ENCODE measurements at regions not wholly inside any gene's neighbourhood (a gene's known extent, or its start where the extent isn't known, plus 50 kb on each side); places are given as distances from the start of the nearest gene placed in this dataset.
A peak's percentile ranks its signal among the peaks of the same experiment; 100 is the strongest.

GRCh38 chr5:31029925-31030324 is 163.6 kb upstream of the CDH6 start:
- Histone ChIP-seq H3K9me3 (ENCODE audit: control insufficient read depth, insufficient read depth, low read length) (no peaks in the 10 kb centered on the region), H3K4me1 (ENCODE audit: control insufficient read depth, insufficient read depth, low read length) (no peaks in the 10 kb centered on the region), H3K27ac (ENCODE audit: low read depth, low read length) (no peak overlapping the region), H3K36me3 (ENCODE audit: control insufficient read depth, insufficient read depth, low read length) (no peaks in the 10 kb centered on the region), H3K4me3 (ENCODE audit: low read depth, low read length) (no peak overlapping the region), H3K27me3 (ENCODE audit: control insufficient read depth, insufficient read depth, low read length) (no peaks in the 10 kb centered on the region)
- no peak for DNase-seq (ENCODE audit: low read depth in 4 of 6, low spot score in 6 of 6)
- 97% methylated on average over 8 of the region's 8 CpGs for WGBS (ENCODE audit: insufficient coverage)

- Histone ChIP-seq H3K9me3 (ENCODE audit: control insufficient read depth, insufficient read depth, low read length) (no peaks in the 10 kb centered on the region), H3K4me1 (ENCODE audit: control insufficient read depth, insufficient read depth, low read length) (no peaks in the 10 kb centered on the region), H3K4me3 (ENCODE audit: low read depth, low read length) (no peak overlapping the region), H3K27ac (ENCODE audit: low read depth, low read length) (no peak overlapping the region), H3K36me3 (ENCODE audit: control insufficient read depth, insufficient read depth, low read length) (no peaks in the 10 kb centered on the region), H3K27me3 (ENCODE audit: control insufficient read depth, insufficient read depth, low read length) (no peaks in the 10 kb centered on the region)
- DNase-seq (ENCODE audit: low read depth in 4 of 6, low spot score in 6 of 6): no peak
These were observed 165.8 kb upstream of the CDH6 start for GRCh38 chr5:31027721-31028120.

DNA sequence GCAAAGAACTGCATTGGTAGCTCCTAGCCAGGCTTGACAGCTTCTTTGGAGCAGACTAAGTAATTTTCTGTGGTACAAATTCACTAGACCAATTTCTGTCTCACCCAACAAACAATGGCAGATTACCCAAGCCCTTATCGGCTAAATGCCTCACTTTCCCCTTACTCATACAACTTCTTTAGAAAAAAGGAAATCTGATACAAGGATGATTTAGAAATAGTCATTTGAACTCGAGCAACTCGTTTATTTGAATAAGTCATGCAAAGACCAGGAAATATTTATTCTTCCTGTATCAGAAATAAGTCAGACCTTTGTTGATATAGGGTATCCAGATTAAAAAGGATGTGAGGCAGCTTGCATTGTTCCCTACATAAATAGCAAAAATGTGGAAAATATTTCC is 170.4 kb upstream of the CDH6 start:
- no CpG with 5 or more reads among the region's 3 CpGs for WGBS (ENCODE audit: insufficient coverage)
- H3K36me3 ChIP-seq (ENCODE audit: control insufficient read depth, insufficient read depth, low read length): no peaks in the 10 kb centered on the region
- no peak overlapping the region for H3K4me3 ChIP-seq (ENCODE audit: low read depth, low read length)
- DNase-seq (ENCODE audit: low read depth in 4 of 6, low spot score in 6 of 6): no peak
- H3K9me3 ChIP-seq (ENCODE audit: control insufficient read depth, insufficient read depth, low read length): no peaks in the 10 kb centered on the region
- no peak overlapping the region for H3K27ac ChIP-seq (ENCODE audit: low read depth, low read length)
- no peaks in the 10 kb centered on the region for H3K27me3 ChIP-seq (ENCODE audit: control insufficient read depth, insufficient read depth, low read length)
- H3K4me1 ChIP-seq (ENCODE audit: control insufficient read depth, insufficient read depth, low read length): no peaks in the 10 kb centered on the region

- H3K9me3 ChIP-seq (ENCODE audit: control insufficient read depth, insufficient read depth, low read length): no peaks in the 10 kb centered on the region
- 58% methylated on average over 2 of the region's 2 CpGs for WGBS (ENCODE audit: insufficient coverage)
- H3K36me3 ChIP-seq (ENCODE audit: control insufficient read depth, insufficient read depth, low read length): no peaks in the 10 kb centered on the region
- H3K4me1 ChIP-seq (ENCODE audit: control insufficient read depth, insufficient read depth, low read length): no peaks in the 10 kb centered on the region
- no peak overlapping the region for H3K4me3 ChIP-seq (ENCODE audit: low read depth, low read length)
- H3K27me3 ChIP-seq (ENCODE audit: control insufficient read depth, insufficient read depth, low read length): no peaks in the 10 kb centered on the region
- no peak for DNase-seq (ENCODE audit: low read depth in 4 of 6, low spot score in 6 of 6)
- no peak overlapping the region for H3K27ac ChIP-seq (ENCODE audit: low read depth, low read length)
These were observed 172.3 kb upstream of the CDH6 start for GRCh38 chr5:31021181-31021624.

DNA sequence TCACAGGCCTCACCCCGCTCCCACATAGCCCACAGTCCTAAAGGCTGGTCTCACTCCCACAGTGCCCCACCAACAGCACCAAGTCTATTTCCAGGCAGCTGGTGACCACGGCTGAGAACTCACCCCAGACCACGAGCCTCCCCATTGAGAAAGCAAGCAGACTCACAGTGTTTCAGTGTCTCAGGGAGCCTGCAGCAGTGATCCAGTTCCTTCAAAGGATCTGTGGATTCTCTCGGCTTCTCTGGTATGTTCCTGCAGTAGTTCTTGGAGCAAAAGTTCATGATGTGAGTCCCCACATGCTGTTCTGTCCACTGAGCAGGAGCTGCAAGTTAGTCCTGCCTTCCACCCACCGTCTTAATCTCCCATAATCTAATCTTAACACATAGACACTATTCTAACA is 185.3 kb upstream of the CDH6 start:
- H3K36me3 ChIP-seq (ENCODE audit: control insufficient read depth, insufficient read depth, low read length): no peaks in the 10 kb centered on the region
- H3K4me1 ChIP-seq (ENCODE audit: control insufficient read depth, insufficient read depth, low read length): no peaks in the 10 kb centered on the region
- no peaks in the 10 kb centered on the region for H3K27me3 ChIP-seq (ENCODE audit: control insufficient read depth, insufficient read depth, low read length)
- WGBS (ENCODE audit: insufficient coverage): 81% methylated on average over 5 of the region's 5 CpGs
- no peak overlapping the region for H3K27ac ChIP-seq (ENCODE audit: low read depth, low read length)
- peaks cover 2% of the 10 kb centered on the region for H3K9me3 ChIP-seq (ENCODE audit: control insufficient read depth, insufficient read depth, low read length)
- no peak for DNase-seq (ENCODE audit: low read depth in 4 of 6, low spot score in 6 of 6)
- no peak overlapping the region for H3K4me3 ChIP-seq (ENCODE audit: low read depth, low read length)

- peaks cover 2% of the 10 kb centered on the region for H3K9me3 ChIP-seq (ENCODE audit: control insufficient read depth, insufficient read depth, low read length)
- H3K4me3 ChIP-seq (ENCODE audit: low read depth, low read length): no peak overlapping the region
- WGBS (ENCODE audit: insufficient coverage): 89% methylated on average over 4 of the region's 4 CpGs
- H3K27me3 ChIP-seq (ENCODE audit: control insufficient read depth, insufficient read depth, low read length): no peaks in the 10 kb centered on the region
- no peaks in the 10 kb centered on the region for H3K36me3 ChIP-seq (ENCODE audit: control insufficient read depth, insufficient read depth, low read length)
- DNase-seq (ENCODE audit: low read depth in 4 of 6, low spot score in 6 of 6): no peak
- H3K4me1 ChIP-seq (ENCODE audit: control insufficient read depth, insufficient read depth, low read length): no peaks in the 10 kb centered on the region
- H3K27ac ChIP-seq (ENCODE audit: low read depth, low read length): no peak overlapping the region
These were observed 185.8 kb upstream of the CDH6 start for GRCh38 chr5:31007672-31008071.

GRCh38 chr5:31000287-31000686 is 193.2 kb upstream of the CDH6 start:
- H3K36me3 ChIP-seq (ENCODE audit: control insufficient read depth, insufficient read depth, low read length): no peaks in the 10 kb centered on the region
- H3K9me3 ChIP-seq (ENCODE audit: control insufficient read depth, insufficient read depth, low read length): no peaks in the 10 kb centered on the region
- DNase-seq (ENCODE audit: low read depth in 4 of 6, low spot score in 6 of 6): no peak
- H3K27ac ChIP-seq (ENCODE audit: low read depth, low read length): no peak overlapping the region
- no peaks in the 10 kb centered on the region for H3K4me1 ChIP-seq (ENCODE audit: control insufficient read depth, insufficient read depth, low read length)
- no peak overlapping the region for H3K4me3 ChIP-seq (ENCODE audit: low read depth, low read length)
- no peaks in the 10 kb centered on the region for H3K27me3 ChIP-seq (ENCODE audit: control insufficient read depth, insufficient read depth, low read length)
- WGBS (ENCODE audit: insufficient coverage): 67% methylated on average over 1 of the region's 3 CpGs

DNA sequence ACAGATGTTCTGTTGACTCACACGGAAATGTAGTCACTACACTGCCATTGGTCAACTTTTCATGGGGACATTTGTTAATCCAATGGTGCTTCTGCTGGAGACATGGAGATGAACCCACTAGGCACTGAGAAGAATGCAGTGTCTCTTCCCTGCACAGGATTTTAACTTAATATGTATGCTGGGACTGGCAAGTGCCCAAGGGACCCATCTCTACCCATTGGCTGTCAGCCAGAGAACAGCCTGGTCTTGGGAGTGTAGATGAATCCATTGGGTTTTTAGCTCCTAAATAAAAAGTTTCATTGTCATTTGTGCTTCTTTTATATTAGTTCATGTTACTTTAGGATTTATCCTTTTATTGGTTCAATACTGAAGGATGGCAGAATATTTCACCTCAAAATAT is 195.8 kb upstream of the CDH6 start:
- Histone ChIP-seq H3K4me3 (ENCODE audit: low read depth, low read length) (no peak overlapping the region), H3K9me3 (ENCODE audit: control insufficient read depth, insufficient read depth, low read length) (no peaks in the 10 kb centered on the region), H3K36me3 (ENCODE audit: control insufficient read depth, insufficient read depth, low read length) (no peaks in the 10 kb centered on the region), H3K4me1 (ENCODE audit: control insufficient read depth, insufficient read depth, low read length) (no peaks in the 10 kb centered on the region), H3K27ac (ENCODE audit: low read depth, low read length) (no peak overlapping the region), H3K27me3 (ENCODE audit: control insufficient read depth, insufficient read depth, low read length) (no peaks in the 10 kb centered on the region)
- WGBS (ENCODE audit: insufficient coverage): 89% methylated on average over 1 of the region's 1 CpG
- no peak for DNase-seq (ENCODE audit: low read depth in 4 of 6, low spot score in 6 of 6)

GRCh38 chr5:30994902-30995301 is 198.6 kb upstream of the CDH6 start:
- no peaks in the 10 kb centered on the region for H3K27me3 ChIP-seq (ENCODE audit: control insufficient read depth, insufficient read depth, low read length)
- no CpG with 5 or more reads among the region's 3 CpGs for WGBS (ENCODE audit: insufficient coverage)
- H3K27ac ChIP-seq (ENCODE audit: low read depth, low read length): no peak overlapping the region
- H3K36me3 ChIP-seq (ENCODE audit: control insufficient read depth, insufficient read depth, low read length): no peaks in the 10 kb centered on the region
- peak in 3 of 6 donors; percentile 5 to 63 (median 33) for DNase-seq (ENCODE audit: low read depth in 4 of 6, low spot score in 6 of 6)
- no peak overlapping the region for H3K4me3 ChIP-seq (ENCODE audit: low read depth, low read length)
- no peaks in the 10 kb centered on the region for H3K9me3 ChIP-seq (ENCODE audit: control insufficient read depth, insufficient read depth, low read length)
- H3K4me1 ChIP-seq (ENCODE audit: control insufficient read depth, insufficient read depth, low read length): no peaks in the 10 kb centered on the region

GRCh38 chr5:30994176-30994575 is 199.3 kb upstream of the CDH6 start:
- Histone ChIP-seq H3K4me3 (ENCODE audit: low read depth, low read length) (no peak overlapping the region), H3K36me3 (ENCODE audit: control insufficient read depth, insufficient read depth, low read length) (no peaks in the 10 kb centered on the region), H3K9me3 (ENCODE audit: control insufficient read depth, insufficient read depth, low read length) (no peaks in the 10 kb centered on the region), H3K4me1 (ENCODE audit: control insufficient read depth, insufficient read depth, low read length) (no peaks in the 10 kb centered on the region), H3K27me3 (ENCODE audit: control insufficient read depth, insufficient read depth, low read length) (no peaks in the 10 kb centered on the region), H3K27ac (ENCODE audit: low read depth, low read length) (no peak overlapping the region)
- DNase-seq (ENCODE audit: low read depth in 4 of 6, low spot score in 6 of 6): no peak
- no CpG with 5 or more reads among the region's 4 CpGs for WGBS (ENCODE audit: insufficient coverage)

Data from spinal cord (tissue), 9 donors.